HK-2 (cell line): ENCODE measurements at regions not wholly inside any gene's neighbourhood (a gene's known extent, or its start where the extent isn't known, plus 50 kb on each side); places are given as distances from the start of the nearest gene placed in this dataset.
A peak's percentile ranks its signal among the peaks of the same experiment; 100 is the strongest.
"Not testable (repeated sequence)": the region's sequence is repeated elsewhere in the genome, so short reads cannot be mapped to it uniquely, and the experiment has no call there.

Experiments
- DNase-seq: peaks from one replicate; pipeline ENCODE4 v3.0.0-alpha.2; 2018; ENCODE audit not compliant: unreplicated experiment

- DNase-seq = no peak
These were observed 78.4 kb downstream of the ADAMTS15 start for GRCh38 chr11:130526846-130527245.

- no peak for DNase-seq
These were observed 79.3 kb downstream of the ADAMTS15 start for GRCh38 chr11:130527636-130528297.

- DNase-seq = no peak
These were observed 80.1 kb downstream of the ADAMTS15 start for GRCh38 chr11:130528298-130529261.

- DNase-seq = no peak
These were observed 80.9 kb downstream of the ADAMTS15 start for GRCh38 chr11:130529366-130529765.

GRCh38 chr11:130531061-130531460 lies 82.6 kb downstream of the ADAMTS15 start:
- DNase-seq = peak; percentile 29

- no peak for DNase-seq
These were observed 84.8 kb downstream of the ADAMTS15 start for GRCh38 chr11:130533113-130533798.

GRCh38 chr11:130533871-130534270 lies 85.4 kb downstream of the ADAMTS15 start:
- no peak for DNase-seq

GRCh38 chr11:130534551-130534950 lies 86.1 kb downstream of the ADAMTS15 start:
- DNase-seq = no peak

GRCh38 chr11:130535520-130535919 lies 87.1 kb downstream of the ADAMTS15 start:
- DNase-seq = no peak

- DNase-seq = no peak
These were observed 87.9 kb downstream of the ADAMTS15 start for GRCh38 chr11:130536106-130537040.

GRCh38 chr11:130539680-130540079 lies 91.2 kb downstream of the ADAMTS15 start:
- DNase-seq = not testable (repeated sequence)

GRCh38 chr11:130544266-130544665 lies 95.8 kb downstream of the ADAMTS15 start:
- DNase-seq = no peak

GRCh38 chr11:130545449-130546072 lies 97.1 kb downstream of the ADAMTS15 start:
- DNase-seq = no peak

- DNase-seq = no peak
These were observed 98.0 kb downstream of the ADAMTS15 start for GRCh38 chr11:130546438-130546837.

GRCh38 chr11:130546901-130547694 lies 98.7 kb downstream of the ADAMTS15 start:
- DNase-seq = no peak

- no peak for DNase-seq
These were observed 99.5 kb downstream of the ADAMTS15 start for GRCh38 chr11:130547761-130548490.

- DNase-seq = no peak
These were observed 100.0 kb downstream of the ADAMTS15 start for GRCh38 chr11:130548491-130548833.

GRCh38 chr11:130549393-130549999 lies 101.1 kb downstream of the ADAMTS15 start:
- DNase-seq = no peak

GRCh38 chr11:130550150-130550549 lies 101.7 kb downstream of the ADAMTS15 start:
- DNase-seq = no peak
